ENCODE measurements at regions not wholly inside any gene's neighbourhood (a gene's known extent, or its start where the extent isn't known, plus 50 kb on each side); places are given as distances from the start of the nearest gene placed in this dataset.
"Not testable (repeated sequence)": the region's sequence is repeated elsewhere in the genome, so short reads cannot be mapped to it uniquely, and the experiment has no call there.

GRCh38 chr4:98828801-98829200 lies 100.1 kb downstream of the EIF4E start:
- peak in 1 of 3 experiments; percentile 11 for DNase-seq

GRCh38 chr4:98827661-98828060 lies 101.3 kb downstream of the EIF4E start:
- no peak for DNase-seq

- no peak for DNase-seq
Measured at GRCh38 chr4:98822144-98822543, 106.8 kb downstream of the EIF4E start.

- not testable (repeated sequence) for DNase-seq
Measured at GRCh38 chr4:98818116-98818515, 110.8 kb downstream of the EIF4E start.

DNA sequence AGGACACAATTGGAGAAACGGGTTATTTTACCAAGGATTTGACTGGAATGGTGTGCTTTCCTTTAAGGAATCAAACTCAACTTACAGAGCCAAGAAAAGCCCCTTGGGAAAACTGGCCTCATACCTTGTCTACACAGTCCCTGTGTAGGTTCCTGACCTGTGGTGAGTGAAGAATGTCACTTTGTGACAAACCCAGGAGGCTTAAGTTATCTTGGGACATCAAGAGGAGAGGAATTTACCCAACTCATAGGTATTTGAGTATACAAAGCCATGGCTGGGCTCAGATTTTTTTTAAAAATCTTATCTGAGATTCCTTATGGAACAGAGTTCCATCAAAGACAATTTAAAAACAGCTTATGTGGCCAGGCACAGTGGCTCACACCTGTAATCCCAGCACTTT lies 112.1 kb downstream of the EIF4E start:
- DNase-seq, result no peak

- no peak for DNase-seq
Measured at GRCh38 chr4:98816386-98816785, 112.5 kb downstream of the EIF4E start.

GRCh38 chr4:98804403-98804802 lies 124.5 kb downstream of the EIF4E start:
- DNase-seq, result no peak

DNA sequence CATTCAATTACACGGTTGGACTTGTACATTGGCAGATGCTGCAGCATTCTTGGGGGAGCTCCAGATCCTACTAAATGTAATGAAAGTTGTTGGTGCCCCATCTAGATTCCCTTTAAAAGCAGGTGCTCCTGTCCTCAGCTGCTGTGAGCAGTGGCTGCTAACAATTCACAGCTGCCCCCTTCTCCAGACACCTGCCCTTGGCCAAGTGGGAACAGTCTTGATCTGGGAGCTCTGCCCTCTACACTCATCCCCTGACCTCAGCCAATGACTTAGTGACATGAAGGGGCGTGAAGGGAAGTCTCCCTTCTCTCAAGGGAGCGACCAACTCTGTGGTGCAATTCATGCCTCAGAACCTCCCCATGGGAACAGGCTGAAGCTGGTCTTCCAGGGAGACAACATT lies 125.7 kb downstream of the EIF4E start:
- DNase-seq, result peak in 1 of 3 experiments; percentile 36

- peak in 1 of 3 experiments; percentile 40 for DNase-seq
Measured at GRCh38 chr4:98802770-98803198, 126.1 kb downstream of the EIF4E start.

- DNase-seq, result no peak
Measured at GRCh38 chr4:98801259-98801725, 127.6 kb downstream of the EIF4E start.

DNA sequence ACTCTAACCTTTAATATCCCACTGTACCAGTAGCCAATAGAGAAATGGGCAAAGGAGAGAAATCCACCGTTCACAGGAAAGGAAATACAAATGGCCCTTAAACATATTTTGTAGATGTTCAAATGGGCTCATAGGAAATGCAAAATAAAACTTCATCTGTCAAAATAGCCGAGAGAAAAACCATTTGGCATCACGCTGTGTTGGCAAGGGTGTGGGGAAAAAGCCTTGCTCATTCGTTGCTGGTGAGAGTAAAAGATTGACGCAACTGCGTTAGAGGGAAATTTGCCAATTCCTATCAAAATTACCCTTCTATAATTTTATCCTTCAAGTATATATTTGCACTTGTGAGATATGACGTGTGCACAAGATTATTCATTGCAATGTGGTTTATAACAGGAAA lies 131.9 kb downstream of the EIF4E start:
- DNase-seq, result no peak

DNA sequence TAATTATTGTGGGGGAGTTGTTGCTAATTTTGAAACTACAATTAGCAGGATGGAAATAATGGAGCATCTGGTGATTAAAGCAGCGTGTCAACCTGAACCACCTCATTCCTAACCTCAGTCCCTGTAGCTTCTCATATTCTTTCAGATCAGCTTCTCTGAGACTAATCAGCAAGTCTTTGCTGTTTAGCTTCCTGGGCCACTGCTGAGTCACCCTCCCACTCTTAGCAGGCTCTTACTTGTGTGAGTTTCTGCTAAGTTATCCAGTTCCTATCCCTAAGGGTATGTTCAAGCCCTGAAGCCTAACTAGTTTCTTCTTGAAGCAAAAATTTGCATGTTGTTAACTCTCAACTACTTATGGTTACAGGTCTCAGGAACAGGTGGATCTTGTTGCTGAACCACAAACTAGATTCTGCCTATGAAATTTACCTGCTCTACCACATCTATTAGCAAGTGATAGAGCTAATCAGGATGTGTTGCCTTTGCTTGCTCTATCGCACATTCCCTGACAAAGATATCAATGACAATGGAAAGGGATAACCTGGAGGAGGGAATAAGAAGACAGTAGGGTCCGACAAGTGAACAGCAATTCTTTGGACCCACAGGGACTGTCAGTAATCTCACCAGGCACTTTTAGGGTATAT lies 134.2 kb downstream of the EIF4E start:
- DNase-seq, result no peak

DNA sequence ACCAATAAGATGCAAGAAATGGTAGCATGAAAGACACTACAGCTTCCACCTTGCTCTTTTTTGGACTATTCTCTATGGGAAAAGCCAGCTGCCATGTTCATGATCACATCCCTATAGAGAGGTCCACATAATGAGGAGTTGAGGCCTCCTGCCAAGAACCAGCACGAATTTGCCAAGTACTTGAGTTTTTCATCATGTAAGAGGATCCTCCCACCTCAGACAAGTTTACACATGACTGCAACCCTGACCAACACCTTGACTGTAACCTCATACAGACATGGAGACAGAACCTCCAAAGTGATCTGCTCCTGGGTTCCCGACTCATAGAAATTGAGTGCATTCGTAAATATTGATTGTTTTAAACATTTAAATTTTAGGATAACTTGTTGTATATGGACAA lies 135.2 kb upstream of the TSPAN5 start:
- DNase-seq, result no peak

DNA sequence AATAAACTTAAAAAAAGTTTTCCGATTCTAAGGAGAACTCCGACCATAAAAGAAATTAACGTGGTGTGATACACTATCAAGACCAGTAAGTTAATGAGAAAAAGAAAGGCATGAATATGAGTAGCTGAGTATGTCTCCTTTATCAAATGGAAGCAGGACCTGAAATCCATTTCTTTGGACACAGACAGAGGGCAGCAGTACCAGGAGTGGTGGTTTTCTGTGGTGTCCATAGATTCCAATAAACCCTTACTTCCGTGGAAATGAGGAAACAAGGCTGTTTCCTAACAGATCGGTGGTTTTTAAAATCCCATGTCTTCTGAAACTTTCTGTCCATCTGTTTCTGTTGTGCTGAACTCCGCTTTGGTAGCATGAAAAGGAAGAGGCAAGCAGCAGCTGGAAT lies 128.5 kb upstream of the TSPAN5 start:
- DNase-seq, result no peak

DNA sequence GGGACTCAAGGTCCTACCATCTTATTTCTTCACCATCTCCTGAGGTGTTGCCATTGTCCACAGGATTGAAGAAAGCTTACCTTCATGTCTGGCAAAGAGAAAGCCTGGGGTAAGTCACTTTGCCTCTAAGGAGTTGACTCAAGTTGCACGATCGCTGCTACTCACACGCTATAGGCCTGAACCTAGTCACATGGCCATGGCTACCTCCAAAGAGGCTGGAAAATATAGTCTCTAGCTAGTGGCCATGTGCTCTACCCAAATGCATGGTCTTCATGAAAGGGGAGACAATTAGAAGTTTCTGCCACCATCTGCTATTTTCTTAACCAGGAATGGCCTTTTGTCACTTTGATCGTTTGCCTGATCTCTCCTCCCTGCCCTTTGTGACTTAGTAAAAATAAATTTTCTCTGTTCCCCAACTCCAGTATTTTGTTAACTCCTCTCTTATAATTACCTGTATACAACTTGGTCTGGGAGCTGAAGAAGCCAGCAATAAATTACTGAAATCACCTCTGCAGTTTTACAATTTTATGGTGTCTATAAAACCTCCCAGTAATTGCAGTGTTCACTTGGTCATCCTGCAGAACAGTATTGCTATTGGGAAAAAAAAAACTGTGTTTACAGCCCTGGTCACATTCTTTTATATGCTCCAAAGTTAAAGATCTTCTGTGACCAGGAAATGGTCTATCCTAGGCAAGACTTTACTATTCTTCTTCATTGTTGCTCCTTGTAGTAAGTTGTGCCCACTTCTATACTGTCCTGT lies 126.7 kb upstream of the TSPAN5 start:
- DNase-seq, result no peak

GRCh38 chr4:98781641-98782357 lies 123.4 kb upstream of the TSPAN5 start:
- DNase-seq, result no peak

DNA sequence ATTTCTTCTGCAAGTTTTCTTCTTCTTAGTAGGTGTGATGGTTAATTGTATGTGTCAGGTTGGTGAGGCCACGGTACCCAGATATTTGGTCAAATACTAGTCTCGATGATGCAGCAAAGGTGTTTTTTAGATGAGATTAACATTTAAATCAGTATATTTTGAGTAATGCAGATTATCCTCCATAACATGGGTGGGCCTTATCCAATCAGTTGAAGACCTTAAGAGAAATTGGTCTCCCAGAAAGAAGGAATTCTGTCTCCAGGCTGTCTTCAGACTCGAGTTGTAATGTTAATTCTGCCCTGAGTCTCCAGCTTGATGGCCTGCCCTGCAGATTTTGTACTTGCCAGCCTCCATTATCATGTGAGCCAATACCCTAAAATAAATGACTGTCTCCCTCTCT lies 122.5 kb upstream of the TSPAN5 start:
- DNase-seq, result no peak

- no peak for DNase-seq
Measured at GRCh38 chr4:98779088-98779487, 120.7 kb upstream of the TSPAN5 start.

DNA sequence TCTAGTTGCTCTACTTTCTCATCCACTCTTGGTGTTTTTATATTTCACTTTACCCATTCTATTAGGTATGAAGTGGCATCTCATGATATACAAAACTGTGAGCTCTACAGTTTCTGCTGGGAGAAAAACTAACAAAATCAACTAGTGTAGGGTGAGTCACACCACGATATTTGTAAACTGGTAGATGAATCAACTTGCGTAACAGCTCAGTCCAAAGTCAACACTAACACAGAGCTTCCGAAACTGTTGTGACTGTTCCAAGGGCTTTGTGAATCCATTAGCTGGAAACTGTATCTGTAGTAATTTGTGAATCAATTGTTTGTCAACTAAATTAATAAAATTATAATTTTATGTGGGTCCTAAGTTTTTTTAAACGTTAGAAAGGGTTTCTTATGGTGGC lies 119.8 kb upstream of the TSPAN5 start:
- DNase-seq, result no peak

GRCh38 chr4:98775672-98776071 lies 117.3 kb upstream of the TSPAN5 start:
- no peak for DNase-seq

DNA sequence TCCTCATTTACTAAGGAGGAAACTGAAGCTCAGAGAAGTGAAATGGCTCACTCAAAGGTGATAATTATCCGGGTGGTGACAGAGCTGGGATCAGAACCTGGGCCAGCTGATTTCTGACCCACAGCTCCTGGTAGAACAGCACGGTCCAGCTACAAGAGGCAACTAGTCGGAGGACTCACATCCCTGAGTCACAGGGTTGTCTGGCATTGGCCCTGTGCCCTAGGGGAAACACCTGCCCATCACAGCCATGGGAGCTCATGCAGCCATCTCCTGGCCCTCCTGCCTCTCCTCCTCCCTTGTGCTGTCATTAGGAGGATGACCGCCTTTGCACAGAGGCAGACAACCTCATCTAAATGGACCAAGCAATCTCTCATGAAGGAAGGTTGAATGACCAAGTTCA lies 115.2 kb upstream of the TSPAN5 start:
- no peak for DNase-seq

GRCh38 chr4:98771959-98772632 lies 113.7 kb upstream of the TSPAN5 start:
- DNase-seq, result peak in 2 of 3 experiments; percentile 23 to 69

- DNase-seq, result no peak
Measured at GRCh38 chr4:98765771-98766170, 107.4 kb upstream of the TSPAN5 start.

Data from NCI-H1417 (cell line).